ENCODE measurements at regions not wholly inside any gene's neighbourhood (a gene's known extent, or its start where the extent isn't known, plus 50 kb on each side); places are given as distances from the start of the nearest gene placed in this dataset.

DNA sequence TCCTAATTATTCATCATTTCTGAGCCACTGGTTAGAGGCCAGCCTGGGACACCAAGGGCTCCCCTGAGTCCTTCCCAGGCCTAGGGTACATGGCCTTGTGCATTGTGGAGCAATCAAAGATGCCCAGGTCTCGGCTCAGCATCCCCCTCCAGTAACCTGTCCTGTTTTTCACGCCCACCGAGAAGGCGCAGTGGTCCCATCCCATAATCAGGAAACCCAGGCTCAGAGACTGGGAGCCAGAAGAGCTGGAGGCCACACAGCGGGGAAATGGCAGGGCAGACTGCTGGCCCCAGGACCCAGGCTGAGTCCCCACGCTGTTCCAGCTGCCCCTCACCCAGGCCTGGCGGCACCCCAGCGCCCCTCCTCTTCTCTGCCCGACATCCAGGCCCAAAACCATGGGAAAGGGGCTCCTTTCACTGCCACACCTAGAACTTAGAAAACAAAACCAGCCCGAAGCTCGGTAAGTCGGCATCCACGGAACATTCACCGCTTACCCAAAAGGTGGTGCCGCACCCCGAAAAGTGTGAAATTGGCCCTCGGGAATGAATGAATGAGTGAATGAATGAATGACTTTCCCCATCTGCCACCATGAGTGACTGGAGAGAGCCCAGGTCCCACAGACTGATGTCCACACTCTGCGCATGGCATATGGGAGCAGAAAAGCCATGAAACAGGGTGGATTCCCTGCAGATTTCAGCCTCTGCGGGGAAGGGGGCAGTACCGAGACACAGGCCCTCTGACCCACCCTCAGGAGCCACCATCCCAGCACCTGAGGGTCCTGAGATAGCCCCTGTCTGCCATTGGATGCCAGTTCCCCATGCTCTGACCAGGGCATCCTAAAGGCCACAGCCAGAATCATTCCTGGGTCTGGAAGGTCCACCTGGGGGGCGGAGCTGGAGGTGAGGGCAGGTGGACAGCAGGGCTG lies 132.5 kb downstream of the OLFM1 start:
- DNase-seq (ENCODE audit: low spot score) = no peak

DNA sequence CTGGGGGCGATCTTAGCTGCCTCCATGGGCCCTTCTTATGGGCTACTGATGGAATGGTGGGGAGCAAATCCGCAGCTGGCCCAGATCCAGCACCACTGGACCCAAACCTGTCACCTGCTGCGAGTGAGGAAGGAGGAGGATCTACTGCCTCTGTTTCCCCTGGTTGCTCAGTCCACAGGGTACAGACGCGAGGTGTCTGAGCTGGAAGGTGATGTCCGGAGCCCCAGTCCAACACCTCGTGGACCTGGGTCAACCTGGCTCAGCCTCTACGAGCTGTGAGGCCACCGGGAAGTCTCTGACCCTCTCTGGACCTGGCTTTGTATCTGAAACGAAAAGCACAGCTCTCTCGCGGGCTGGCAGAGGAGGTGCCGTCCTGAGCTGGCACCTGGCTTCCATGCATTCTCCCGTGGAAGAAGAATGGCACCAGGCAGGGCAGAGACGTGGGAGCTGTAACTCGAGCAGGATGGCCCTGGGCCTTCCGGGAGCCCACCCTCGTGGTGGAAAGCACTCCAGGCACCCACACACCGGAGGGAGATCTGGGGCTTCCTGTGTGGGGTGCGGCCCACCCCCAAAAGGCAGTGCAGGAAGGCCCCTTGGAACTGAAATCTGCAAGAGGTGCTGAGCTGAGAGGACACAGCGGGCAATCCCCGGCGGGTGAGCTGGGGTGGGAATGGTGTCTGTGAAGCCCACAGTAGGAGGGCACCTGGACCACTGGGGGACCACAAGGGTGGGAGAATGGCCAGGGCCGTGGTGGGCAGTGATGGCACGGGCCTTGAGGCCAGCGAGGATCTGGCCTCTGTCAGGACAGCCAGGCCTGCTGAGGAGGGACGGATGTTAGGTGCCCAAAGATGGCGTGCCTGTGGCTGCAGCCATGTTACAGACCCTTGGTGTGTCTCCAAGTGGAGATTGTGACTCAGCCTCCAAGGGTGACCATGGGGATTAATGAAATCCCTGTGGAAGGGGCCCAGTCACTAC lies 133.4 kb downstream of the OLFM1 start:
- DNase-seq (ENCODE audit: low spot score) = no peak

DNA sequence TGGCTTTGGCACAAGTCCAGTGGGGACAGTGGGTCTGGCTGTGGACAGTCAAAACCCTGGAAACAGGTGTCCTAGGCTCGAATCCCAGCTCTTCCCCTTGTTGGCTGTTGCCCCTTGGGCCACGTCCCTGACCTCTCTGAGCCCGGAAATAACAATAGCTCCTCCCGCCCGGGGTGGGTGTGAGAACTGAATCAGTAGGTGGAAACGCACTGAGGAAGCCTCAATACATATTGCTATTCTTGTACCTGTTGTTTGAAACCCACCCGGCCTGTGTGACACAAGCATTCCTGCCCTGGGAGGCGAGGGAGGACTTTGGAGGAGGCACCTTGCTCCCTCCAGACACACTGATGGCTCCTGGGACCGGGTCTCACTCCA lies 134.1 kb downstream of the OLFM1 start:
- no peak for DNase-seq (ENCODE audit: low spot score)

DNA sequence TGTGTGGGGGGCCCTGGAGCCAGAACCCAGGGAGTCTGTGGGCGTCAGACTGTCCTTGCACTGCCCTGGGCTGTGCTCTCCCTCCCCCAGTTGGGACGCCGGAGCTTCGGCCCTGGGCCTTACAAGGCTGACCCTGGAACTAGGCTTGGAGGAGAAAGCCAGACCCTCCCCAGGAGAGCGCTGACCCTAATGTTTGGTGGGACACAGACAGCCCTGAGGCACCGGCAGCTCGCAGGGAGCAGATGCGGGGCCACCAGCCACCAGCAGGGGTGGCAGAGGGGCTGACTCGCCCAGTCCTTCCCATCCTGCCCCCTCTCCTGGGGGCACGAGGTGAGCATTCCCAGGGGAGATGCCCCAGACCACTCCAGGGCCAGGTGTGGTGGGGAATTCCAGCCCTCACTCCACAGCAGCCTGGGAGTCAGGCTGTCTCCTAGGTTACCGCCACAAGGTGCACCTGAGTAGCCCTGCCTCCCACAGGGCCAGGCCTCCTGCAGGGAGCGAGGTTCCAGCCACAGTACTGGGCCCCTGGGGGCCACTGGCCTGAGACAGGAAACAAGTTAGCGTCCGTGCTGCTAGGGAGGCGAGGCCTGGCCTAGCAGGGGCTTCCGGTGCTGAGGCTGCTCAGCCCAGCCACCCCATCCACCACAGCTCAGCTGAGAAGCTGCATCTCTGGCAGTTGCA lies 134.6 kb downstream of the OLFM1 start:
- DNase-seq (ENCODE audit: low spot score) = no peak

DNA sequence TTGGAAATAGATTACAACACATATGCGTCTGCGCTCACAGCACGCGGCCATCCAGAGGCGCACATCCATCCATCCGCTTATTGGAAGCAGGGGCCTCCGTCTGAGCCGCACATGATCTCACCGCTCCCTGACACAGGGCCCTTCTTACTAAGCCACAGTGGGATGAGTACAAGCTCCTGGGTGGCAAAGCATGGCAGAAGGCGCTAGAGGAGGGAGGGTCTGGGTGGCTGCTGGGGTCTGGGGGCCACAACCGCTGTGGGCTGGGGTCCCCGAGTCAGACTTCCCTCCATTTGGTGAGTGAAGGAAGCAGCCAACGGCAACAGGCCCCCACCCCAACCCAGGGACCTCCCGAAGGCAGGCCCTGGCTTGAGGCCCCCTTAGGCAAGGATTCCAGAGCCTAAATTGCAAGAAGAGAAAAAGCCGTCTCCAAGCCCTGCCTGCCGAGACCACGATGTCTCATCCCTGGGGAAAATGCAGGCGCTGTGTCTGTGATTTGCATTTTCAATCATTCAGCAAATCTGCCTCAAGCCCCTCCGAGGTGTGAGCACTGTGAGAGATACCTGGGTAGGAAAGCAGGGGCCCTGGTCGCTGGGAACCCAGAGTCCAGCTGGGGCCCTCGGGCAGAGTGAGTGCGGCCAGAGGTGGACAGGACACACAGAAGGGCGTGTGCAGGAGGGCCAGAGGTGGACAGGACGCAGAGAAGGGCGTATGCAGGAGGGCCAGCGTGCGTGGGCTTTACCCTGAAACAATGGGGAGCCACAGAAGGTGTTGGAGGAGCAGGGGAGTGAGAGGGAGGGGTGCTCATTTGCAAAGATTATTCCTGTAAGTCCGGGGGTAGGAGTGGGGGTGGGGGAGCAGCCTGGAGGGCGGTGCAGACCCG lies 135.7 kb downstream of the OLFM1 start:
- DNase-seq (ENCODE audit: low spot score) = no peak

DNA sequence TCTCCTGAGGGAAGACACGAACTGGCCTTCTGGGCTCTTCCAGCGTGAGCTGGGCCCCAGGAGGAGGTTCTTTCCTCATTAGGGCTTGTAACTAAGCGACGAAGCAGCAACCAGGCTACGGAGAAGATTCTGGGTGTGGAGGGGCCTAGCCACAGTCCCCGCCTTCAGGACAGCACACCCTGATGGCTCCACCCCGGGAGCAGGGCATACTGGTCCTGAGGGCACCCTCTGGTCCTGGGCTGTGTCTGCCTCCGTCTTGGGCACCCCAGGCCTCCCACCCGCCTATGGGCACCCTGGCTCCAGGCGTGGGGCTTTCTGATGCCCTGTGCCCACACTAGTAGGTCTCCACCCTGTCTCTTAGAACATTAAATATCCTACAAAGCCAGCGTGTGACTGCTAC lies 136.4 kb downstream of the OLFM1 start:
- DNase-seq (ENCODE audit: low spot score) = no peak

DNA sequence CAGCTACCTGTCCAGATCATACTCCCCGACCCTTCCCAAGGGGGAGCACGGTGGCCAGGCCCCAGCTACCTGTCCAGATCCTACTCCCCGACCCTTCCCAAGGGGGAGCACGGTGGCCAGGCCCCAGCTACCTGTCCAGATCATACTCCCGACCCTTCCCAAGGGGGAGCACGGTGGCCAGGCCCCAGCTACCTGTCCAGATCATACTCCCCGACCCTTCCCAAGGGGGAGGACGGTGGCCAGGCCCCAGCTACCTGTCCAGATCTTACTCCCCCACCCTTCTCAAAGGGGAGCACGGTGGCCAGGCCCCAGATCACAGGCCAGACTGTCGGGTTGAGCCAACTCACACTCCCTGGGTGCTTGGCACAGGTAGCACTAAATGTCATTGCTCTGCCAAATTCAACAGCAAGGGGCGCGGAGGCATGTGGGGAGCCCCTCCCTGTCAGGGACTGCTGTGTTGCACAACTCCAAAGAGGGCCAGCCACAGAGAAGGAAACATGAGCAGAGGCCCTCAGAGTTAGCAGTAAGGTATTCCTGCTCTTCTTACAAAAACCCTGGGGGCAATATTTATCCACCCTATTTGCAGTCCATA lies 136.9 kb downstream of the OLFM1 start:
- DNase-seq (ENCODE audit: low spot score) = no peak

DNA sequence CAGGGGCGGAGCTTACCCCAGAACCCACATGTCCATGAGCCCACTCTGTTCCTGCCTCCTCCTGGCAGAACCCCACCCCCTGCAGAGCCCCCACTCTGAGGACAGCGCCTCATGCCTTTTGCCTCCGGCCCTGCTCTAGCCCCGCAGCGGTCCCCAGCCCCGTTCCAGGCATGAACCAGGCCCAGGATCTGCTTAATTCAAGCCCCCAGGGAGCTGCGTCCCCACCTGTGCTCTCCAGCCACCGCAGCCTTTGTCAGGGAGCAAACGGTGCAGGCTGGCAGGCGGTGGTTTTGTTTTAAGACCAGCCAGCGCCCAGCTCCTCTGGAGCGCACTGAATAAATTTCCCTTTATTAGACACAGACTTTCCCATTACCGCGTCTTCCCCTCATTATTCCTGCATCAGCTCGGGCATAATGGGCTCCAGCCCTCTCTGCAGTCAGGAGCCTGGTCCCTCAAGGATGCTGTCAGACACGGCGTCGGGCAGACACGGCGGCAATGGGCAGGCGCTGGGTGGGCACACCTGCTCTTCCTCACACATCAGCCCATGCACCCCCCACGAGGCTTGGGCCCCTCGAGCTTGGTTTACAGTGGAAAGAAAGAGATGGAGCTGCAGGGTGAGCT lies 137.6 kb downstream of the OLFM1 start:
- no peak for DNase-seq (ENCODE audit: low spot score)

DNA sequence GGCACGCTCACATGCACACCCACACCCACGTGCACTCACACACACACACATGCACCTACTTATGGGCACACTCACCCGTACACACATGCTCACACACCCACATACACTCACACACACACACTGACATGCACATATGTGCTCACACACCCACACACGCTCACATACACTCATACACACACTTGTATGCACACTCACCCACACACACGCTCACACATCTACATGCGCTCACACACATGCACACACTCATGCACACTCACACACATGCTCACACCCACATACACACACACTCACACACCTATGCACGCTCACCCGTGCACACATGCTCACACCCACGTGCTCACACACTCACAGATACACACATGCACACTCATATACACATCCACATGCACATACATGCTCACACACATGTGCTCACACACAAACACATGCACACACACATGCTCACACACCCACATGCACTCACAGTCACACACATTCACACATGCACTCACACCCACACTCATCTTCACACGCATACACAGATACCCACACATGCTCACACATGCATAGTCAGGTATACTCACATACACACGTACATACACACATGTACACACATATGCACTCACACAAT lies 138.3 kb downstream of the OLFM1 start:
- no peak for DNase-seq (ENCODE audit: low spot score)

DNA sequence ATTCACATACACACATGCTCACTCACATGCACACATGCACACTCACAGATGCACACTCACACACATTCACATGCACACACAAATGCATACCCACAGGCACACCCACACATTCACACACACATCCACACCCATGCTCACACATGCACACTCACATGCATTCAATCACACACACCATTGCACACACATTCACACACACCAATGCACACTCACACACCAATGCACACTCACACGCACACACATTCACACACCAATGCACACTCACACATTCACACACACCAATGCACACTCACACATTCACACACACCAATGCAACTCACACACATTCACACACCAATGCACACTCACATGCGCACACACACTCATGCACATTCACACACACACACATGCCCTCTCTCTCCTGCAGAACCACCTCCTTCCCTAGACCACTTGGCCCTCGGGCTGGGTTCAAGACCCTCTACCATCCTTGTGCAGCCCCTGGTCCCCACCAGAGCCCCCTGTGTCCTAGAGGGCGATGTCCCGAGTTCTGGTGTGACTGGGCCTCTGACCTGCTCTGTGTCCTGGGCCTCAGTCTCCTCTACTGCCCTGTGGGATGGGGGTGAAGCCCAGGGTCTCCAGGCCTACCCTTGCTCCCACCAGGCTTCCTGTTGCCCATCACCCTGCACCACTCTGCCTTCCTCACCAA lies 139.0 kb downstream of the OLFM1 start:
- no peak for DNase-seq (ENCODE audit: low spot score)

DNA sequence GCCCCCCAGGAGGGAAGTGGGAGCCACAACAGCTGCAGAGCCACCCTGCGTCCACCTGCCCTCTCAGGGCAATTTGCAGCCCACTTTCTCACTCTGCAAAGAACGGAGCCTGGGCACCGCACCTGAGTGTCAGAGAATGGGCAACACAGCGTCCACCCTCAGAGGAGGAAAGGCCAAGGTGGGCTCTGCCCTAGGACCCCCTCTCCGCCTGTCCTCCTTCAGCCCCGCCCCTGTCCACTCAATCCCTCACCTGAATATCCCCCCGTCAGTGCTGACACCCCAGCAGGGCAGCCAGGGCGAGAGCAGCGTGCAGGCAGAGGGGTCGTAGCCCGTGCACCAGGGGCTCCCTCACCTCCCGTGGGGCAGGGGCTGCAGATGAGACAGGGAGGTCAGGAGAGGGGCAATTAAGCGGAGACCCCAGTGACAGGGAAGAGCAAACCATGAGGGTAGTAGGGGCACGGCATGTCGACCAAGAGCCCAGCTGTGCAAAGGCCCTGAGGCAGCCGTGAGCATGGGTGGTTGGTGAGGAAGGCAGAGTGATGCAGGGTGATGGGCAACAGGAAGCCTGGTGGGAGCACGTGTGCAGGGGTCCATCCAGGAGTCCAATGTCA lies 140.3 kb downstream of the OLFM1 start:
- no peak for DNase-seq (ENCODE audit: low spot score)

DNA sequence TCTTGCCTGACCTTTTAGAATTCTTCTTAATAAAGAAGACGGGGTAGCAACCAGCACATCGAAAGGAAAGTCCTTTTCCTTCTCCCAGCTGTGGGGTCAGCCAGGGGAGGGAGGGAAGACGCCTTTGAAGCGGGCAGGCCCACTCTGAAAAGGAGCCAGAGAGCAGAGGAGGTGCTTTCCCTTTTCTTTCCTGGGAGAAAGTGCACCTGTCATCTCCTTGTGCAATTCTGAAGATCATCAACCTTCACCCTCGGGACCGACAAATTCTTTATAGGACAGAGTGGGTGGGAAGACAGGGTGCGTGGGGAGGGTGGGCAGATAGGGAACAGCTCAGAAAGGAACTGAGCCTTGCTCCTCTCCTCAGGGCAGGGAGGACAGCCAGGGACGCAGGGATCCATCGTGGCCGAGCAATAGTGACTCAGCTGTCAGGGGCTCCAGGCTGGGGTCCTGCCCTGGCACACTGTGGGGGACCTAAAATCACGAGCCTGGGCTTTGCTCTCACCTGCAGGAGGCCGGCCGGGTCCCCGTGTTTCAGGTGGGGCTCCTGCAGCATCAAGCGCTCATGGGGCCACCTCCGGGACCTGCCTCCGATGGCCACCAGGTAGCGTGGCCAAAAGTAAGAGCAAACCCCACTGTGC lies 141.0 kb downstream of the OLFM1 start:
- DNase-seq (ENCODE audit: low spot score) = no peak

DNA sequence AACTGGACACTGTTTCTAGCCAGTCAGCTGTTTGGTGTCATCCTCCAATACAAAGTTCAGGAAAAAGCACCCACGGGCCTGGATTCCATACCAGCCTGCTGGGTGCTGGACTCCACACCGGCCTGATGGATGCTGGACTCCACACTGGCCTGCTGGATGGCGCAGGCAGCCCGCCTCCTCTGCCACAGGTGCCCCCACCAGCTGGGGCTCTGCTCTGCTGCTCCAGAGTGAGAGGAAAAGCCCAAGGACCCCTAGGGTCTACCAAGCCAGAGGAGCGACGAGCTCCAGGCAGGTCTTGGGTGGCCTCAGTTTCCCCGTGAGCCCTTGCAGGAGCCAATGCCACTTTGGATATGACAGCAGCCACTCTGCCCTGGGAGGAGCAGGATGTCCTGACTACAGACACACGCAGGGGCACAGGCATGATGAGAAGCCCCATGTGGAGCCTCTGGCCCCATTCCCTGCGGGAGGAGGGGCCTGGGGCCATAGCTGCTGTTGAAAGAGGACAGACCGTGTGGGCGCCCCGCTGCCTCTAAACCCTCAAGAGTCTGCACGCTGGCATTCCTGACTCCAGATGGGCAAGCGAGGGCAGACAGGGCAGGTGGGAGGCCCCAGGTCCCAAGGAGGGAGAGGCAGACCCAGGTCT lies 141.6 kb downstream of the OLFM1 start:
- no peak for DNase-seq (ENCODE audit: low spot score)

DNA sequence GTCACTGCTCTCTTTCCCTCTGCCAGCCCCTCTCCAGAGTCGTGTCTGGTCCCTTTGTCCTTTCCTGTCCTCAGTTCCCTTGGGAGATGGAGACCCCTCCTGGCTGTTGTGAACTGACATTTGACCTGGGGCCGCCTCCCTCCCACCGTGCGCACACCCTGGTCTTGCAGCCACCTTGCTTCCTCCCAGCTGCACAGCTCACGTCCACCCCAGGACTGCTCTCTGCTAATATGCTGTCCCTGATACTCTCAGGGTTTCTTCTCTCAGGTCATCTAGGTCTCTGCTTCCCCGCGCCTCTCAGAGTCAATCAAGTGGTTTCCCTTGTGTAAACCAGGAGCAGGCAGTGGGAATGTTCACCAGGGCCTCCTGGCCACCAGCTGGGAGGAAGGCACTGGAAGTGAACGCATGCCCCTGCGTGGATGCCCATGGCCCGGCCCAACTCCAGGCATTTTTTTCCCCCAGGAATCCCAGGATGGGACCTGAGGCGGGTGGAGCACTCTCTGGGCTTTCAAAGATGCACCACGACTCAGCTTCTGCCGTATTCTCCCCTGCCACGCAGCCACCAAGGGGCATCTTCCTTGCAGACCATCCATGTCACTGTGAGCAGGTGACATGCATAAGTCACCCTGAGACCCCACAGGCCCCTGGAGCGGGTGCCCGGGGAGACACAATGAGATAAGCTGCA lies 142.4 kb downstream of the OLFM1 start:
- no peak for DNase-seq (ENCODE audit: low spot score)

DNA sequence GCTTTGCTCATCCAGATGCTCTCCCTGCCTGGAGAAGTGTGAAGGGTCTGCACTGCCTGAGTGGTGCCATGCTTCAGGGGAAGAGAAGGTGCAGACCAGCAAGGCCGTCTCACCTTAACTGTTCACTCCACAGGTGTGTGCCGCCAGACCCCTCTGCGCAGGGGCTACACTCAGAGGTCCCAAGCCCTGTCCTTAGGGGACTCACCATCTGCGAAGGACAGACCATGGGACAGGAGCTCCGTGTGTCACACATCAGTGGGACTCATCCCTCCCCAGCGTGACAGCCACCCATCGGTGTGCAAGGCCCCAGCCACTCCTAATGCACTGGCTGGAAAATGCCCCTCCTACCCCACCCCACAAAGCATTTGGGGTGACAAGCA lies 142.9 kb downstream of the OLFM1 start:
- DNase-seq (ENCODE audit: low spot score) = no peak

DNA sequence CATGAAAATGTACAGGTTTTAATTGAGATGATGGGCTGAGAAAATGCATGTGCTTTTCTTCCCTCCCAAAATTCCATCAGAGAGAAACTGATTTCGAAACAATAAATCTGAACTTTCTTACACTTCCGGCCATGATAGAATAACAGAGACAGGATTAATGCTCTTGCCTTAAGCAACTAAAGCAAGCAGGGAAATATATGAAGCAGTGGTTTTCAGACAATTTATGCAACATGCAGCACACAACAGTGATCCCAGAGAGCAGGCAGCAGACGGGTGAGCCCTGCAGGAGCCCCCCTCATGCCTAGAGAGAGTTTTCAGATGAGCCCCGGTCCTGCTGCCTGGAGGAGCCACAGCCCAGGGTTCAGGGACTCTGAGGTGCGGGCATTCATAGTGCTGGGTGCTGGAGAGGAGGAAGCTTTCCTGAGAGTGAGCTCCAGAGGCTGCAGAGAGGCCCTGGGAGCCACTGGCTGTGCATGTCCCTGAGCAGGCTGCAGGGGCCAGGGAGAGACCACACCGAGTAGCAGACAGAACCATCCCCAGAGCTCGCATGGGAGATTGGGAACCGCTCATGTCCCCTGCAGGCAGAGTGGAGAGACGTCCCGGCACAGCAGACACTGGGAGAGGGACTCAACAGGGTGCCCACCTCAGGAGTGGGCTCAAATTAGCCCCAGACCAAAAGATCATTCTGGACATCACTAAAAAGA lies 143.5 kb downstream of the OLFM1 start:
- no peak for DNase-seq (ENCODE audit: low spot score)
